ENCODE measurements at regions not wholly inside any gene's neighbourhood (a gene's known extent, or its start where the extent isn't known, plus 50 kb on each side); places are given as distances from the start of the nearest gene placed in this dataset.

DNA sequence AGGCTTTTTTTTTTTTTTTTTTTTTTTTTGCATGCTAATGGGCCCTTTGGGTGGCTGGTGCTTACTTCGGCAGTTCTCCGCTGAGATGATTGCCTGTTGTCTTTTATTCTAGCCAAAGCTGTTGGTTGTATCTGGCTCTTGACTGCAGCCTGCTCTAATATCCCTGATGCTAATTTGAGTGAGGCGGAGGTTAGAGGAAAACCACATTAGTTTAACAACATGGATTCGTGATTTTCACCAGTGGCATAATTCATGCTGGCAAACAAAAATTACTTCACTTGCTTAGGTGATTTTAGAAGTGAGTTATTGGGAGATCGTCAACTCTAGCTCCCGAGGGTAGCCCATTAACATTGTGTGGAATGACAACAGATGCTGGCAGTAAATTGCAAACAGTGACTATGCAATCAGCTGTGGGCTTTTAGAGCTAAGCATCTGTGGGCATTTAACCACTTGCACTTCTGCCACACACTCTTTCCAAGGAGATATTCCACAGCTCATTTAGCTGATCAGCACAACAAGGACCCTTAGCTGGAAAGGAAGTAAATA lies 97.6 kb upstream of the ZDHHC17 start:
- no peak overlapping the region for H2AFZ ChIP-seq (ENCODE audit: low read depth, low read length, severe bottlenecking)
- H3K9me3 ChIP-seq (ENCODE audit: insufficient read depth, low read length): no peaks in the 10 kb centered on the region
- H3K79me2 ChIP-seq (ENCODE audit: insufficient read depth, low read length): no peaks in the 10 kb centered on the region
- no peak overlapping the region for H3K27ac ChIP-seq (ENCODE audit: low read depth, low read length)
- no peaks in the 10 kb centered on the region for H4K20me1 ChIP-seq (ENCODE audit: low read depth, low read length)
- TF ChIP-seq, protein P1, sequence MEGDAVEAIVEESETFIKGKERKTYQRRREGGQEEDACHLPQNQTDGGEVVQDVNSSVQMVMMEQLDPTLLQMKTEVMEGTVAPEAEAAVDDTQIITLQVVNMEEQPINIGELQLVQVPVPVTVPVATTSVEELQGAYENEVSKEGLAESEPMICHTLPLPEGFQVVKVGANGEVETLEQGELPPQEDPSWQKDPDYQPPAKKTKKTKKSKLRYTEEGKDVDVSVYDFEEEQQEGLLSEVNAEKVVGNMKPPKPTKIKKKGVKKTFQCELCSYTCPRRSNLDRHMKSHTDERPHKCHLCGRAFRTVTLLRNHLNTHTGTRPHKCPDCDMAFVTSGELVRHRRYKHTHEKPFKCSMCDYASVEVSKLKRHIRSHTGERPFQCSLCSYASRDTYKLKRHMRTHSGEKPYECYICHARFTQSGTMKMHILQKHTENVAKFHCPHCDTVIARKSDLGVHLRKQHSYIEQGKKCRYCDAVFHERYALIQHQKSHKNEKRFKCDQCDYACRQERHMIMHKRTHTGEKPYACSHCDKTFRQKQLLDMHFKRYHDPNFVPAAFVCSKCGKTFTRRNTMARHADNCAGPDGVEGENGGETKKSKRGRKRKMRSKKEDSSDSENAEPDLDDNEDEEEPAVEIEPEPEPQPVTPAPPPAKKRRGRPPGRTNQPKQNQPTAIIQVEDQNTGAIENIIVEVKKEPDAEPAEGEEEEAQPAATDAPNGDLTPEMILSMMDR (IDR thresholded peaks at IDR 0.05; ENCODE audit: insufficient read depth, low read length, poor library complexity, severe bottlenecking): no peak
- no peak for TF ChIP-seq EZH2phosphoT487 (conservative IDR thresholded peaks at IDR 0.05; ENCODE audit: low read length)
- H3F3A ChIP-seq (ENCODE audit: insufficient read depth): no peaks in the 10 kb centered on the region
- H3K36me3 ChIP-seq (ENCODE audit: low read length): no peaks in the 10 kb centered on the region
- no peak overlapping the region for H3K4me3 ChIP-seq (ENCODE audit: insufficient read depth, low read length, poor library complexity, severe bottlenecking)
- no peaks in the 10 kb centered on the region for H3K9me2 ChIP-seq (replicated peaks; ENCODE audit: insufficient read depth, low read length)
- no peak overlapping the region for H3K9ac ChIP-seq (ENCODE audit: low read length)
- no peaks in the 10 kb centered on the region for H3K27me3 ChIP-seq (ENCODE audit: low read length)
- no peak overlapping the region for H3K4me2 ChIP-seq (ENCODE audit: low read depth, low read length, poor library complexity, severe bottlenecking)

DNA sequence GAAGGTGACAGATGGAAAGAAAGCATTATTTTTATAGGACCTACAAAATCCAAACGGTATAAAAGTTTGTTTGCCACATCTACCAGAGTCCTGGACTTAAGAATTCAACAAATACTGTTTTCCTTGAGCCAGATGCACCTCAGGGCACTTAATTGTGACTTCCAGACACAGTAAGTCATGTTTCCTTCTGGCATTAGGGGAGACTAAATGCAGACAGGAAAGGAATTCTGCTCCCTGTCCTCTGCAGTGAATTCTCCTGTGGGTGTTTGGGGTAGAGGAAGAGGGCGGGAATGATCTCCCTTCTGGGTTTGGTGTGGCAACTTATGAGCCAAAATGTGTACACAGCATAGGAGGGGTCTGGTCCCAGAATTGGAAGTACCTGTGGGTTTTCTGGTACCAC lies 93.9 kb upstream of the ZDHHC17 start:
- no peaks in the 10 kb centered on the region for H3K9me3 ChIP-seq (ENCODE audit: insufficient read depth, low read length)
- H2AFZ ChIP-seq (ENCODE audit: low read depth, low read length, severe bottlenecking): no peak overlapping the region

DNA sequence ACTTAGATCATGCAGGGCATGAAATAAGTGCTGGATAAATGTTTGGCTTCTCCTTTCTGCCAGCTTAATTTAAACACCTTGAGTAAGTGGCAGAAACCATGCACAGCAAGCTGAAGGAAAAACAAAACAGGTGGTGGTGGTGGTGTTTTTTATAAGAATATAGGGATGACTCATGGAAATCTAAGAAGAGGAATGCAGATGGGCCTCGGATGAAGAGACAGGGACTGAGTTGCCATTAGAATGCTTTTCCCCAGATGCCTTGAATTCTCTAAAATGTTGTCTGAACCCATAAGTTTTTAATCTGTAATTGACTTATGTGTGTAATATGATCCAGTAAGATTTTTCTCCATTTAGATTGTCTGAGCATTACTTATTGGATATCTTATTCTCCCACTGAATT lies 93.1 kb upstream of the ZDHHC17 start:
- H3K27me3 ChIP-seq (ENCODE audit: low read length): no peaks in the 10 kb centered on the region
- no peak overlapping the region for H2AFZ ChIP-seq (ENCODE audit: low read depth, low read length, severe bottlenecking)
- no peak overlapping the region for H3K4me3 ChIP-seq (ENCODE audit: insufficient read depth, low read length, poor library complexity, severe bottlenecking)
- no peaks in the 10 kb centered on the region for H3K9me2 ChIP-seq (replicated peaks; ENCODE audit: insufficient read depth, low read length)
- no peaks in the 10 kb centered on the region for H3K9me3 ChIP-seq (ENCODE audit: insufficient read depth, low read length)
- H3K9ac ChIP-seq (ENCODE audit: low read length): no peak overlapping the region
- H3K79me2 ChIP-seq (ENCODE audit: insufficient read depth, low read length): no peaks in the 10 kb centered on the region
- TF ChIP-seq EZH2phosphoT487 (conservative IDR thresholded peaks at IDR 0.05; ENCODE audit: low read length): no peak
- TF ChIP-seq, protein P1 (IDR thresholded peaks at IDR 0.05; ENCODE audit: insufficient read depth, low read length, poor library complexity, severe bottlenecking): no peak
- no peaks in the 10 kb centered on the region for H4K20me1 ChIP-seq (ENCODE audit: low read depth, low read length)
- no peak overlapping the region for H3K4me2 ChIP-seq (ENCODE audit: low read depth, low read length, poor library complexity, severe bottlenecking)
- H3K36me3 ChIP-seq (ENCODE audit: low read length): no peaks in the 10 kb centered on the region
- no peak overlapping the region for H3K27ac ChIP-seq (ENCODE audit: low read depth, low read length)
- H3F3A ChIP-seq (ENCODE audit: insufficient read depth): no peaks in the 10 kb centered on the region

More for the DNA sequence above, 93.9 kb upstream of the ZDHHC17 start:
- H3K79me2 ChIP-seq (ENCODE audit: insufficient read depth, low read length): no peaks in the 10 kb centered on the region
- TF ChIP-seq EZH2phosphoT487 (conservative IDR thresholded peaks at IDR 0.05; ENCODE audit: low read length): no peak
- TF ChIP-seq, protein P1 (IDR thresholded peaks at IDR 0.05; ENCODE audit: insufficient read depth, low read length, poor library complexity, severe bottlenecking): no peak
- H3K4me2 ChIP-seq (ENCODE audit: low read depth, low read length, poor library complexity, severe bottlenecking): no peak overlapping the region
- H3K9me2 ChIP-seq (replicated peaks; ENCODE audit: insufficient read depth, low read length): no peaks in the 10 kb centered on the region
- H4K20me1 ChIP-seq (ENCODE audit: low read depth, low read length): no peaks in the 10 kb centered on the region
- H3K9ac ChIP-seq (ENCODE audit: low read length): no peak overlapping the region
- no peaks in the 10 kb centered on the region for H3K36me3 ChIP-seq (ENCODE audit: low read length)
- H3K27me3 ChIP-seq (ENCODE audit: low read length): no peaks in the 10 kb centered on the region
- no peak overlapping the region for H3K4me3 ChIP-seq (ENCODE audit: insufficient read depth, low read length, poor library complexity, severe bottlenecking)
- H3K27ac ChIP-seq (ENCODE audit: low read depth, low read length): no peak overlapping the region
- H3F3A ChIP-seq (ENCODE audit: insufficient read depth): no peaks in the 10 kb centered on the region
